Coronary artery (tissue), 2 donors: ENCODE measurements at regions not wholly inside any gene's neighbourhood (a gene's known extent, or its start where the extent isn't known, plus 50 kb on each side); places are given as distances from the start of the nearest gene placed in this dataset.

ENCODE experiments used
- DNase-seq: peaks from one replicate; pipeline ENCODE4 v3.0.0-alpha.2; 2017; ENCODE audit warnings: low spot score
- H3K27ac ChIP-seq, 2 donors: fragments of 200-600 bp; sonication (generic); one replicate each; pipeline ENCODE4 v1.5.1; 2016 to 2019
- H3K4me3 ChIP-seq: fragments of 200-600 bp; sonication (generic); 2 replicates; pipeline ENCODE4 v1.5.1; 2016; ENCODE audit warnings: mild to moderate bottlenecking, moderate library complexity
- TF ChIP-seq, protein P1 (sequence below): fragments of 200-600 bp; sonication (generic); IDR thresholded peaks from one replicate; pipeline ENCODE4 v1.5.1; 2019; ENCODE audit warnings: antibody characterized with exemption

DNA sequence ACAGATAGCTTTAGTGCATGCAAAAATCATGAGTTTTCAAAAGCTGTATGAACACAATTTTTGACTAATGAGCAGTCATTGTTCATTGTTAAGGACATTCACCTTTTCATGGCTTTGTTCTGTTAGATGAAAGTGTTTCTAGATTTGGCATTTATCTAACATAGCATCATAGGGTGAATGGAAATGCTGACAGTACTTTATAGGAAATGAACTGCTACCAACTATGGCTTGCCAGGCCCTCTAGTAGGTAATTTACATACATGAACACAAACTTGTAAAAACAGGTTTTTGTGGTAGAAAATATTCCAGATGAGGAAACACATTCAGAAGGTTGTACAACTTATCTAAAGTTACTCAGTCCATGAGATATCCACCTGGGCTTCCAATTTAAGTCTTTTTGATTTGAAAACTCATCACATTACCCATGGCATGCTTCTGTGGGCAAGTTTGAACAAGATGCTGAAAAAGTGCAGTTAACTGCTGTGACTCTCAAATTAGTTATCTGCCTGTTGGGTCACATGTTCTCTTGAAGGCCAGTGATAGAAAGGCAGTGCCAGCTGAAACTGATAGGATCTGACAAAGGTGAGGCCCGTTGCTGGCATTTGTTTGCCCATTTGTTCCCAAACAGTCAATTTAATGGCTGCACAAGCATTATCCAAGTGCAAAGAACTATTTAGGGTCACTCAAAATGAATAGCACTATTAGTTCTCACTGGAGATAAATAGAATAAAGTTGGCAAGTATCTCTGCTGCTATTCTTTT is 399.1 kb downstream of the MAN2A1 start:
- TF ChIP-seq, protein P1, sequence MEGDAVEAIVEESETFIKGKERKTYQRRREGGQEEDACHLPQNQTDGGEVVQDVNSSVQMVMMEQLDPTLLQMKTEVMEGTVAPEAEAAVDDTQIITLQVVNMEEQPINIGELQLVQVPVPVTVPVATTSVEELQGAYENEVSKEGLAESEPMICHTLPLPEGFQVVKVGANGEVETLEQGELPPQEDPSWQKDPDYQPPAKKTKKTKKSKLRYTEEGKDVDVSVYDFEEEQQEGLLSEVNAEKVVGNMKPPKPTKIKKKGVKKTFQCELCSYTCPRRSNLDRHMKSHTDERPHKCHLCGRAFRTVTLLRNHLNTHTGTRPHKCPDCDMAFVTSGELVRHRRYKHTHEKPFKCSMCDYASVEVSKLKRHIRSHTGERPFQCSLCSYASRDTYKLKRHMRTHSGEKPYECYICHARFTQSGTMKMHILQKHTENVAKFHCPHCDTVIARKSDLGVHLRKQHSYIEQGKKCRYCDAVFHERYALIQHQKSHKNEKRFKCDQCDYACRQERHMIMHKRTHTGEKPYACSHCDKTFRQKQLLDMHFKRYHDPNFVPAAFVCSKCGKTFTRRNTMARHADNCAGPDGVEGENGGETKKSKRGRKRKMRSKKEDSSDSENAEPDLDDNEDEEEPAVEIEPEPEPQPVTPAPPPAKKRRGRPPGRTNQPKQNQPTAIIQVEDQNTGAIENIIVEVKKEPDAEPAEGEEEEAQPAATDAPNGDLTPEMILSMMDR = no peak
- Histone ChIP-seq H3K4me3 (no peak overlapping the region), H3K27ac (no peak overlapping the region)

DNA sequence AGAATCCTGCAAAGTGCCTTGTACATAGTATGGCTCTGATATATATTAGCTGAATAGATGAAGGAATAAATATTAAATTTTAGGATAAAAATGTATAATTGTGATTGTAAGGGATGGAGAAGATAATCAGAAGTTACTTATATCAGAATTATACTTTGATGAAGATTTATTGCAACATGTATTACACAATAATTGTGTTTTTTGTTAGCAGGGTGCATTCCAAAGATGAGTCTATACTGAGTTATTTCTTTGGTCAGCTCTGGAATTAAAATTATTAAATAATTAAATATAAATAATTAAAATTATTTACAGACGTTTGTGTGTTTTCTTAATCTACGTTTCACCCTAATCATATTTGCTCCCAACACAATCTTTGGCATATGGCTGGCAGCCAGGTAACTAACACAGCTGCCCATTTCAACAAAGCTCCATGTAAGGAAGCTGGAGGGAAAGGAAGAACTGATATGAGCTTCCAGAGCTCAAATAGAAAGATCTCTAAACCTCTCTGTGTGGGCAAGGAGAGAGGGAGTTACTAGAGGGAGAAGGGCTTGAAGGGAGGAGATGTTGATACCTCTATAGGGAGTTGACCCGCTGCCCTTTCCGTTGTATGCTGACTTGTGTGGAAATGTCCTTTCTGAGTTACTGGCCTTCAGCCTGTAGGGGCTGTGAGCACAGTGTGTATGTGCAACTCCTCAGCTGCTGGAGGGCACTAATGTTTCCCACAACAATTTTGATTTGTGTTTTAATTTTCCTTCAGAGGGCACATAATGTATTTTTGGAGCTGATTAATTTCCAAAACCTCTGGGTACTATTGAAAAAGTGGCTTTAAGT is 403.4 kb downstream of the MAN2A1 start:
- H3K27ac ChIP-seq = no peak overlapping the region
- DNase-seq = no peak
- TF ChIP-seq, protein P1 = no peak
- H3K4me3 ChIP-seq = no peak overlapping the region

More for the DNA sequence above, 399.1 kb downstream of the MAN2A1 start:
- no peak for DNase-seq

GRCh38 chr5:110094109-110094508 is 404.4 kb downstream of the MAN2A1 start:
- DNase-seq = no peak
- H3K4me3 ChIP-seq = no peak overlapping the region
- H3K27ac ChIP-seq = no peak overlapping the region
- TF ChIP-seq, protein P1 = no peak

- Histone ChIP-seq H3K27ac (no peak overlapping the region), H3K4me3 (no peak overlapping the region)
- DNase-seq = no peak
- TF ChIP-seq, protein P1 = no peak
These were observed 404.8 kb downstream of the MAN2A1 start for GRCh38 chr5:110094548-110094947.

GRCh38 chr5:110096419-110096818 is 406.7 kb downstream of the MAN2A1 start:
- H3K4me3 ChIP-seq = no peak overlapping the region
- no peak for DNase-seq
- no peak overlapping the region for H3K27ac ChIP-seq
- TF ChIP-seq, protein P1 = no peak

GRCh38 chr5:110099572-110099971 is 409.8 kb downstream of the MAN2A1 start:
- TF ChIP-seq, protein P1 = no peak
- DNase-seq = no peak
- H3K4me3 ChIP-seq = no peak overlapping the region
- H3K27ac ChIP-seq = no peak overlapping the region
